HG02973 (cell line): ENCODE measurements at regions not wholly inside any gene's neighbourhood (a gene's known extent, or its start where the extent isn't known, plus 50 kb on each side); places are given as distances from the start of the nearest gene placed in this dataset.

Experiments
- ATAC-seq: cut with Tn5 transposase; IDR thresholded peaks from one replicate; pipeline ENCODE4 v1.9.1; 2021; ENCODE audit warnings: moderate library complexity; ENCODE audit not compliant: unreplicated experiment

DNA sequence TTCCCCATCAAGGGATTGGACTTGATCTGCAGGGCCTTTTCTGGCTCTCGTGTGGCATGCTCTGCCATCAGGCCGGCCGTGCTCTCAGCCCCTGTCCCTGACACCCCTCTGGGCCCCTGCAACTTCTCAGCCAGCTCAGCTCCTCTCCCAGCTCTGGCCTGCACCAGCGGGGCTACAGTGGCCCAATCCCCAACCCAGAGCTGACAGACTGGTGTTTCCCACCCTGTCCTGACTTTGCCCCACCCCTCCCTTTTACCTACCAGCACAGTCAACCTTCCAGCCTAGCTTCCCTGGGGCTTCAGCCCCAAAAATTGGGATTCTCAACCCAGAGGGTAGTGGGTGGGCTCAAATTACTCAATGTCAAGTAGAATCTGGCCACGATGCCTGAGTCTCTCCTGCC is 149.3 kb downstream of the SYF2 start:
- ATAC-seq, result no peak

- no peak for ATAC-seq
Observed at GRCh38 chr1:25082216-25082899, 149.9 kb downstream of the SYF2 start.

DNA sequence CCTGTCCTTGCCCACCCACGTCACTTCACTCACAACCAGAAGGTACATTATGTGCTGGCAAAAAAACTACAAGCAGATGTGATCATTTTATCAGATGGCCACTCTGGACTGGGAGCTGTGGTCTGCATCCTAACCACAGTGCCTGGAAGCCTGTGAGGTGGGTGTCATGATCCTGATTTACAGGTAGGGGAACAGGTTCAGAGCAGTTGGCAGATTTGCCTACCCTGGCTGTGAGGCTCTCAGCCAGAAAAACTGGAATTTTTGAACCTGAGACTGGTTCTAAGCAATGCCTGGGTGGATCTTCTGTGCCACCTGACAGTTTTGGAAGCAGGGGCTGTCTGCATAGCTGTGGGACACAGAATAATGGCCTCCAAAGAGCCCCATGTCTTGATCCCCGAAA is 150.8 kb downstream of the SYF2 start:
- no peak for ATAC-seq

- ATAC-seq, result no peak
Observed at GRCh38 chr1:25080294-25081209, 150.5 kb upstream of the RUNX3 start.

- ATAC-seq, result no peak
Observed at GRCh38 chr1:25079048-25079447, 149.0 kb upstream of the RUNX3 start.

DNA sequence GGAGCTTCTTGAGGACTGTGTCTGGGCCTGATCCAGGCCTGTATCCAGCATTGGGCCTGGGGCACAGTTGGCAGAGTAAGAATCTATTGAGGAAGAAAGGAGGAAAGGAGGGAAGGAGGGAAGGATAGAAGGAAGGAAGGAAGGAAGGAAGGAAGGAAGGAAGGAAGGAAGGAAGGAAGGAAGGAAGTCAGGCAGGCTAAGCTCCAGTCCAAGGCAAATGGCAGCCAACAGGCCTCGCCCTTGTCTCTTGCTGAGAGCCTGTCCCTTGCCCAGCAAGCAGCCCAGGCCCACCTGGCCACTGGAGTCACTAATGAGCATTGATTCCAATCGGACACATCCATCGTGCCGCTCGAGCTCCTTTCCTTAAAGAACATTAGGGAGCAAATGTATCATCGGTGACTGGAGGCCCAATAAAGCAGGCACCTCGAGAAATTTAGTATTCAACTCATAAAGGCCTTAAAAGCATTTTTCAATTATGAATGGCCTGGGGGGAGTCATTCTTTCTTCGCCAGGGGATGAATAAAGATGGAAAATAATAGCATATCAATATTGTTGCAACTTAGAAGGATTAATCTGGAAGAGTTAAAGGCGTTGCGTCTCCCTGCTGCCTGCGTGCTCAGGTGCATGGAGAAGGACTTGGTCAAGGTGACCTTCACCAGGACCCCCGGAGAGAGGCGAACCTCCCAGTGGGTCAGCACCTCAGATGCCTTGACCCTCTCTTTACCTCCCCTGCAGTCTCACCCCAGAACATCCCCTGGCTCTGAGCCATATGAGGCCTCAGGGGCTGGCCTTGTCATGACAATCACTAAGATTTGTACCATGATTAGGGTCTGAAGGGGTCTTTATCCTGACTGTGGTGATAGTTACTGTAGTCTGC is 144.5 kb upstream of the RUNX3 start:
- ATAC-seq, result no peak

DNA sequence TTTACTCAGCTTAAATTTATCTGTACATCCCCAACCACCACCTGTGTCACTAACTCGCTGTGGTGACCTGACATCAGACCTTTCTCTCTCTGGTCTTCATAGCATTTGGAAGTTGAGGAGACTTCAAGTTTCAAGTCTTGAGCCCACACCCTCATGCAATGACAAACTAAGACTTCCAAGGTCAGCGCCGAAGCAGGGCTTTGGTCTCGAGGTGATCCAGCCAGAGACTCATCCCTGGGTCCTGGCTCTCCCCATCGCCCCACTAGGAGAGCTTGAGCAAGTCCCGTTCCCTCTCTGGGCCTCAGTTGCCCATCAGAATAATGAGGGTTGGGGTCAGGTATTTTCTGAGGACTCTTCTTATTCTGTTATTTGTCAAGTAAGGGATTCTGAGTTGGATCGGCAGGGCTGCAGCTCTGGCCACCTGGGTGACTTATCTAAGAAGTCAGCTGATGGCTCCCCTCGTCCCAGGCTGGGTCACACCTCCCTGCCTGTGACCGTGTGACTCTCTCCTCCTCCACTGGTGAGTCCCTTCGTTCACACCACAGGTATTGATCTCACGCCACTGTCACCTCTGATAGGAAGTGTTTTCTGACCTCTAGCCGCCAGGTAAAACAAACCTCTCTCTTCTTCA is 143.7 kb upstream of the RUNX3 start:
- no peak for ATAC-seq

- no peak for ATAC-seq
Observed at GRCh38 chr1:25072461-25072860, 142.4 kb upstream of the RUNX3 start.

DNA sequence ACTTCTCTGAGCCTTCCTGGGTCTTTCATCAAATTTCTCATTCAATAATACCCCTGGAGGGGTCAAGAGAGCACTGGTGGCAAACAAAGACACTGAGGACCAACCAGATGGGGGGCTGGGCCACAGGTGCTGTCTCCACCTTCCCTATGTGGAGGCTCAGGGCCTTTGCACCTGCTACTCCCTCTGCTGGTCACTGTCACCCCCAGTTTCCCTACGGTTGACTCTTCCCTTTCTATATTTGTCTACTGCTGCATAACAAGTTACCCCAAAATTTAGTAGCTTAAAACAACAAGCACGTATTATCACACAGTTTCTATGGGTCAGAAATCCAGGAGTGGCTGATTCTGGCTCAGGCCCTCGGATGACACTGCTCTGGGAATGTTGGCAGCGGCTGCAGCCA is 138.8 kb upstream of the RUNX3 start:
- ATAC-seq, result no peak

GRCh38 chr1:25068316-25068715 is 138.2 kb upstream of the RUNX3 start:
- no peak for ATAC-seq

DNA sequence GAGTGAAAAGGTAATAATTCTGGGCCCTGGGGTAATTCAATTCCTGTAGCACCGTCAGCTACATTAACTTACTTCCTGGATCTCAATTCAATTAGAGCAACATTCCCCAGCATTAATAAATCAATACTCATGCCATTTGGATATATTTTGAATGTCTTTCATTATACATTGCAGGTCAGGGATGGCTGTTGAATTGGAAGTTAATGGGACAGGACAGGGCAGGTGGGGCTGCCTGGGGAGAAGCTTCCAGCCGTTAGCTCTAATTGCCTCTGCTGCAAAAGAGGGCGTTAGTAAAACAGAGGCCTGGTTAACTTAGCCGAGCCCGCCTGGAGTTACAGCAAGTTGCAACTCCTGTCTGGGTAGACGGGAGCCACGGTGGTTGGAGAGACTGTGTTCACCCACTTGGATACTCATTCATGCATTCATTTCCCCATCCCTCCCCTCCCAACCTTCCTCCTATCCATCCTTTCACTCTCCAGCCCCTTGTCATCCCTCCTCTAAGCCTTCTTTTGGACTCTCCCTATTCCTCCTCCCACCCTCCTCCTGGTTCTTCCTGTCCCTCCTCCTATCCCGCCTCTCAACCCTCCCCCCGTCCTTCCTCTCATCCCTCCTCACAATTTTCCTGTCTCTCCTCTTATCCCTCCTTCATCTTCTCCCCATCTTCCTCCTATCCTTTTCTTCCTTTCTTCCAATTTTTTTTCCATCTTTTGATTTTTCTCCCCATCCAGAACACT is 137.6 kb upstream of the RUNX3 start:
- ATAC-seq, result no peak

DNA sequence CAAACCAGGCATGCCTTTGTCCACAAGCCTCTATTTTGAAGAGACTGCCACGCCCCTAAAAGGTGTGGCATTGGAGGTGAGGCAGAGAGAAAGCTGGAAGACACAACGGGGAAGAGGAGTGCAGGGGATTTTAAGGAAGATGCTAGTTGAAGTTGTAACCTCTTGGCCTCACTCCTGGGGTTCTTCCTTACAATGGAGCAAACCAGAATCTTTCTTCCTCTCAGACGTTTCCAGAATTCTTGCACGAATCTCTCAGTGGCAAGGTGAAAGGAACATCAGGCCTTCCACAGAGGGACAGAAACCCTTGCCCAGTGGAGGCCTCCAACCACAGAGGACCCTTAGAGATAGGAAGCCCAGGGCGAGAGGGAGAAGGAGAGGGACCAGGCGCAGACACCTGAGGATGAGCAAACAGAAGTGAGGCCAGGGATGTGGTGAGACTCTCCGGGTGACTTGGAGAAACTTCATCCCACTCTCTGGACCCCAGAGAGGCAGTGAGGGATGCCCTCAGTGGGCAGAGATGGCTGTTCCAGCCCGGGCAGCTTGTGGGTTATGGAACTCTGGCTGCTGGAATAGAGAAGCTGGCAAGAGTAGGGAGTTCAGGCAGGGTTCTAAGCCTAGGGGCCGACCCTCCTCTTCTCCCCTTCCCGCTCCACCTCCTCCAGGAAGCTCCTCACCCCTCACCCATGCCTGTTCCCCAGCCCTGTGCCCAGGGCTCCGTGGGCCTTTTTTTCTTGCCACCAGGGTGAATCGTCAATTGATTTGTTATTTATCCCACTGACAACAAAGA is 136.8 kb upstream of the RUNX3 start:
- ATAC-seq, result no peak

DNA sequence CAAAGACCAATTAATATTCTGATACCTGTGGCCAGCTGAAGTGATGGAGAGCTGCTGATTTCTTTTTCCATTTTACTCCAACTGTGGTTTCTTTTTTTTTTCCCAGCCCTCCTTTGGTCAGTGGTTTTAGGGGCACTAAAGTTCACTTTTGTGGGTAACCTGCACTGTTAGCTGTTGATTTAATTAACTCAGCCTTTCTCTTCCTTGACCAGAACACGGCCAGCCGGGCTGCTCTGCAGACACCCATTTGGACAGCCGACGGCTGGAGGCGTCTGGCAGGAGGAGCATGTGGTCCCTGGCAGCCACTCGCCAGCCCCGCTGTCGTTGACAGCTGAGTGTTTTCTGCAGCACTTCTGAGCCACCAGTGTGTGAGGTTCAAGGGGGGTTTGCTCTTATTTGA is 136.2 kb upstream of the RUNX3 start:
- no peak for ATAC-seq

DNA sequence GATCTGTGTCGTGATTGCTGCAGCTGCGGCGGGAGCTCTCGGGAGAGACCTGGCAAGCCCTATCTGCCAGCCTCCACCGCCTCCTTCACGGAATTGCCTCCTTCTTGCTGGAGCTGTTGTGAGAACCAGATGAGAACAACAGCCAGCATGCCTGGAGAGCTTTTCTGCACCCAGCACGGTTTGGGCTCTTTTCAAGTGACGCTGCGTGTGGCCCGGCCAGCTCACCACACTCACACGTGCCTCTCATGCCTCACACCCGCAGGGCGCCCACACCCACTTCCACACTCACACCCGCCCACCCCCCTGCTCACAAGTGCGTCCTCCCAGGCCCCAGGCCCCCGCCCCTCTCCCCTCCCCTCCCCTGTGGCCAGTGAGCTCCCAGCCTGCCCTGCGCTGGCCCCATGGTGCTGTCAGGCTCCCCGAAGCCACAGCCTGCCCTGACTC is 135.7 kb upstream of the RUNX3 start:
- ATAC-seq, result no peak

DNA sequence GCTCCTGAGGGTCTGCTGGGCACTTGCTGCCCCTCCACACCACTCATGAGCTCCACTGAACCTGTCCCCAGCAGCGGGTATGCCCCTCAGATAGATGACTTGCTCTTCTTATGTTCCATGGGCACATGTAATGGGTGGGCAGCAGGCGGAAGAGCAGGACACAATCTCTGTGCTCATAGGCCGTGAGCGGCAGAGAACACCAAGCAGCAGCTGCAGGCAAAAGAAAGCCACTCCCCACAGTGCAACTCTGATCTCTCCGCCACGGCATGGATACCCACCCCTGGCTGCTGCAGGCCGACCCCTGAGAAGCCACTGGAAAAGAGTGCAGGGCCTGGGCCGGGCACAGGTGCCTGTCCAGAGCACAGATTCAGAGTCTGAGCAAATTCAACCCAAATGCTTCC is 135.2 kb upstream of the RUNX3 start:
- ATAC-seq, result no peak

DNA sequence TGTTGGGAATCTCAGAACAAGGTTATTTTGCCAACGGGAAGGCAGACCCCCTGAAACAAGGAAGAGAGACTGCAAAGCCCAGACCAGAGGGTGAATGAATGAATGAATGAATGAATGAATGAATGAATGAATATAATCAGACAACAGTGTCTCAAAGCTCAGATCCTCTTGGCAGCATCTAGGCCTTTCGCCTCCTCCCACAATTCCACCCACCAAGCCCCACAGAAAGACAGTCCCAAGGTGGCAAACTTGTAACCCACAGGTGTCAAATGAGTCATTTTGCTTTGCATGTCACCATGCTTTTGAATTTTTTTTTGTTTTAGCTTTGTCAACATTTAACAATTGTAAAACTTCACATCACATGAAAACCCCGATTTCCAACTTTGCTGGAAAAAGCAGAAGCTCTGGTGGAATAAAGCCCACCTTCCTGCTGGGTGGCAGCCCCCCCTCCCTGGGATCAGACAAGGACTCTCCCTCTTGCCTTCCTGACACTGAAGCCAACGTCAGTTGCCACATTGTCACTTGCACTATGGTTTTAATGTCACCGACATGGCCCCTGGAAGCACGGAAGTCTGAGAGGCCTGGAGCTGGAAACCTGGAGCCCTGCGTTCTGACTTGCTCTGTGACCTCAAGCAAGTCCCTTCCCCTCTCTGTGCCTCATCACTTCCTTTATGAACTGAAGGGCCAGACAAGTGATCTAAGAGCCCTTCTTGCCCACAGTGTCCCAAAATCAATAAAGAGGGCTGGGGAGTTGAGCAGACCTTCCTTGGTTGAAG is 134.6 kb upstream of the RUNX3 start:
- no peak for ATAC-seq

- no peak for ATAC-seq
Observed at GRCh38 chr1:25063591-25064416, 133.7 kb upstream of the RUNX3 start.
